ENCODE measurements at regions not wholly inside any gene's neighbourhood (a gene's known extent, or its start where the extent isn't known, plus 50 kb on each side); places are given as distances from the start of the nearest gene placed in this dataset.

GRCh38 chr18:40501026-40501425, 1454.0 kb upstream of the PIK3C3 start:
- no peak for TF ChIP-seq CTCF (conservative IDR thresholded peaks at IDR 0.05; ENCODE audit: low read depth, low read length)
- no peak for TF ChIP-seq EZH2 (IDR thresholded peaks at IDR 0.05; ENCODE audit: low read length, unreplicated experiment)
